Vagina (tissue), 2 donors: ENCODE measurements at regions not wholly inside any gene's neighbourhood (a gene's known extent, or its start where the extent isn't known, plus 50 kb on each side); places are given as distances from the start of the nearest gene placed in this dataset.

Source experiments
- CTCF ChIP-seq, 3 experiments: fragments of 450-650 bp in 2 of 3; fragments of 200-600 bp in 1 of 3; sonication (generic) in 1 of 3; IDR thresholded peaks; one replicate each; pipeline ENCODE4 v1.5.1; 2017 to 2019; ENCODE audit warnings: antibody characterized with exemption in 3 of 3, mild to moderate bottlenecking in 2 of 3, moderate library complexity in 2 of 3
- POLR2AphosphoS5 ChIP-seq, 2 donors: sonication (generic); formaldehyde crosslinking; IDR thresholded peaks; one replicate each; pipeline ENCODE4 v1.9.0; 2017; ENCODE audit warnings: antibody characterized with exemption in 2 of 2, mild to moderate bottlenecking in 2 of 2, low read depth in 1 of 2; ENCODE audit not compliant: insufficient read depth in 1 of 2

- TF ChIP-seq CTCF (IDR thresholded peaks at IDR 0.05) (no peak), POLR2AphosphoS5 (IDR thresholded peaks at IDR 0.05; ENCODE audit: insufficient read depth in 1 of 2, low read depth in 1 of 2) (no peak)
Observed at GRCh38 chr4:66300336-66300934, 630.1 kb upstream of the EPHA5 start.
